IPS DF 4.7 (cell line): ENCODE measurements at regions not wholly inside any gene's neighbourhood (a gene's known extent, or its start where the extent isn't known, plus 50 kb on each side); places are given as distances from the start of the nearest gene placed in this dataset.

Experiments
- DNase-seq: peaks from one replicate; pipeline ENCODE4 v3.0.0-alpha.2; 2013; ENCODE audit warnings: low spot score; ENCODE audit errors: extremely low read depth

DNA sequence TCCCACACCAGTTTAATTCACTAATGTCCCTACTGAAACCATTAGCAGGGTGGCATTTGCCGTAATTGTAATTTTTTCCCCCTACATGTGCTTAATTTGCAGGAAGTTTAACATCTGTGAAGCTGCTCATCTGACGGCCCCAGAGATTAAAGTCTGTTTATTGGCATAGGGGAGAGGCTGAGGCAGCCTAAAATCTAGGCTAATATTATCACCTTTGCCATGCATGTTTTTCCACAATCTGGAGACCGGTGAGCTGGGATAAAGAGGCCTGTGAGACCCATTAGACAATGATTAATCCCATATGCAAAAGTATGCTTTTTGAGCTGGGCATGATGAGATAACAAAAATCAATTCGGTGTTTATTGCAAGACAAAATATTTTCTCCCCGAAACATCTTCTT lies 561.2 kb upstream of the ALCAM start:
- DNase-seq: no peak

DNA sequence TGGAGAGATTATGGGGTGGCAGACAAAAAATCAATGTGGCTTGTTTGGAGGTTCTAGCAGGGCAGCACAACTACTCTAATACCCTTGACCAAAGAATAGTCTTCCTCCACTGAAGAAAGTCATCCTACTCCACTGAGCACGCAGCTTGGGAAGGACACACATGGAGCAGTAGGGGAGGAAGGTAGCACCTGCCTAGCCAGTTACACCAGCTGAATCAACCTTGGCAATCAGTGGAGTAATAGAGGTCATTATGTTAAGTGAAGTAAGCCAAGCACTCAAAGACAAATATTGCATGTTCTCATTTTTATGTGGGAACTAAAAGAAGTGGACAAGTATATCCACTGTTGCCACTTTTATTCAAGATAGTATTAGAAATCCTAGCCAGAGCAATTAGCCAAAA lies 555.8 kb upstream of the ALCAM start:
- DNase-seq: no peak

DNA sequence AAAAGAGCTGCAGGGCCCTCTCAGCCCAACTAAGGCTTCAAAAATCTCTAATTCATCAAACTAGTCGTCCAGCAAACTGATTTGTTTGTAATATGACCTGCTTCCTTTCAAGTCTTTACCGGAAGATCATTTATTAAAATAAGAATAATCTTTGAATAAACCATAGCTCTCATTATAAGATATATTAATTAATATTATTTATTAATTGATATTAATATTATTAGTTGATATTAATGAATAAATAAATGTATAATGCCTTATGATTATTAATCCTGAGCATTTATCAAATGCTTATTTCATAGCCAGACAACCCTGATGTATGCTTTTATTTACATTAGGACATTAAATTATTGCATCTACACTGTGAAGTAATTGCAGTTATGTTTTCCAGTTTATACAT lies 550.7 kb upstream of the ALCAM start:
- no peak for DNase-seq

DNA sequence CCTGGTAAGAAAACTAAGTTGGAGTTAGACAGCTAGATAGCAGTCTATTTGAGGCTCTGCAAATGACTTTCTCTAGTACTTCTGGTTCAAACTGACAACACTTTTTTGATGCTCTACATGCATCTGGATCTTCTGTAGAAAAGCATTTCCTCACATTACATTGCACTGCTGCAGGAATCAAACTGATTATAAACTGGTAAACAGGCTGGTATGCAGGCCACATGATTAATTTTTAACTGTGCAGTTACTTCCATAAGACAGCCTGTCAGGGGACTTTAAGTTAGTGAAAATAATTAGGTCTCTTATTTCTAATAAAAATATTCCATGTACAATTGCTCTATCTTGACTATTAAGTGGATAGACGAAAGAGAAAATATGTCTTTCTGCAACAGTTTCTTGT lies 550.0 kb upstream of the ALCAM start:
- DNase-seq: no peak

DNA sequence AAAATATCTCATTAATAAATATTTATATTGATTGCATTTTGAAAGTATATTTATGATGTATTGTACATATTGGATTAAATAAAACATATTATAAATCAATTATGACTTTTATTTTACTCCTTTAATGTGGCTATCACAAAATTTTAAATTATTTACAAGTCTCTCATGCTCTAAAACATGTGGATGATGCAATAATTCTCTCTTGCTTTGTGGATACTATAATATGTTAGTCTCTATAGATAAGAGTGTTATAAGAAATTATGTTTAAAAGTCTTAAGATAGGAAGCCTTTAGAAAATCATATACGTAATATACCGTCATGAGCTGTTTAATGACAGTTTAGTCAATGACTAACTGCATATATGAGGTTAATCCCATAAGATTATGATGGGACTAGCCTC lies 547.4 kb upstream of the ALCAM start:
- no peak for DNase-seq

DNA sequence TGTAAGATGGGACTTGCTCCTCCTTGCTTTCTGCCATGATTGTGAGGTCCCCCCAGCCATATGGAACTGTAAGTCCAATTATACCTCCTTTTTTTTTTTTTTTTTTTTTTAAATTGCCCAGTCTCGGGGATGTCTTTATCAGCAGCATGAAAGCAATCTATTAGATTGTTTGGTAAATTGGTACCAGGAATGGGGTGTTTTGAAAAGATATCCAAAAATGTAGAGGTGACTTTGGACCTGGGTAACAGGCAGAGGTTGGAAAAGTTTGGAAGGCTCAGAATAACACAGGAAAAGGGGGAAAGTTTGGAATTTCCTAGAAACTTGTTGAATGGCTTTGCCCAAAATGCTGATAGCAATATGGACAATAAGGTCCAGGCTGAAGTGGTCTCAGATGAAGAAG lies 545.8 kb upstream of the ALCAM start:
- DNase-seq: no peak

DNA sequence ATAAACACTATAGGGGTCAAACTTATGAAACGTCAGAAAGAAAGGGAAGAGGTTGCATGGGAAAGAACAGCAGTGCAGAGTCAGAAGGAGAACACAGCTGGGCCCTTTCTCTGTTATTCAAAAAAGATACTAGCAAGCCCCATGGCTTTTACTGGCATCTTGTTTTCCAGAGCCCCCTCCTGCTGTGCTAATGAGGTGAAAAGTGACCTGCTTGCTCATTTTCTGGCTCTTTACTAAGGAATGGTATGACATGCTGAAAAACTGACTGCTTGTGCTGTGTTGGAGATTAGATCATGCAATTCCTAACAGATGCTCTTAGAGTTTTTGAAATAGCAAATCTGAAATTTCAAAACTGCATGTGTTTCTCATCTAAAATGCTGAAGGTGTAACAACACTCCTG lies 541.6 kb upstream of the ALCAM start:
- peak; percentile 53 for DNase-seq

DNA sequence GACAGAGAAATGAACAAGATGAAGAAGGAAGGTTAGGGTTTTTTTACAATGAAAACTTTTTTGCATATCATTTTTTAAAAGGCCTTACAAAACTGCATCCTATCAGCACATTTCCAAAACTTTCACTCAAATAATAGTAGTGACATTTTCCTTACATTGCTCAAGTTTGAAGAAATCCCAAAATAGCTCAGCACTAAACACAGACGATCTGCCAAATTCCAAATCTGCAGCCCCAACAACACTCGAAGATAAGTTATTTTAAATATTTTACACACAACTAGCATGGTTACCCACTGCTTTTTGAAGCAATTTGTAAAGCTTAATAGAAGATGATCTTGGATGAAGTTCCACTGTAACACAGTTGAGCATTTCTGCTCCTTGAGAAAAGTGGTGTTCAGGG lies 535.6 kb upstream of the ALCAM start:
- DNase-seq: no peak

DNA sequence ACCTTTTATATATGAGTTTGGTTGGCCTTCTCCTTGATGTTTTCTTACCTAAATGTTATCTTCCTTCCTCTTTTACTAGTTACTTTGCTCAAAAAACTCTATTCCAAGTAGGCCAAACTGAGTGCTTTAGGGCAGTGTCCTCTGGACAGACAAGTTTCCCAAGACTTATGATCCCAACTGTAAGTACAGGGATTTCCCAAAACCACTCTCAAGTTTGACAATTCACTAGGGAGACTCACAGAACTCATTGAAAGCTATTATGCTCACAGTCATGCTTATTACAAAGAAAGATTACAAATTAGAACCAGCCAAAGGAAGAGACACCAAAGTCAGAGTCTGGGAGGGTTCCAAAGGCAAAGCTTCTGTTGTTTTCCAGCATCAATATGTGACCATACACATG lies 534.2 kb upstream of the ALCAM start:
- DNase-seq: no peak

DNA sequence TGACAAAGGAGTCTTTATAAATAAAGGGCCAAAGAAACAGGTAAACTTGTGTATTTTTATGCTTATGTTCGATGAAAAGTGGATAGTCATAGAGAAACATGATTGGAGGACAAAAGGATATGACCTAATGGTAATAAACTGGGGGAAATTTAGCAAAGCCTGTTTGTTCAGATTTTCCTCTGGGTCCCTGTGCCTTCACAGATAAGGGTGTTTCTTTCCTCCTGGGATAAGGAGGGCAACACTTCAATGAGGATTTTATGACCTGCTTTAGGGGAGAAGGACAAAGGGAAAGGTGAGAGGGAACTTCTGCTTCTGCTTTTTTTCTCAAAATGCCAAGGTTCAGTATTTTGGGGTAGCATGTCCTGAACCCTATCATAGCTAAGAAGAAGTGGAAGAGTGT lies 531.3 kb upstream of the ALCAM start:
- DNase-seq: no peak

DNA sequence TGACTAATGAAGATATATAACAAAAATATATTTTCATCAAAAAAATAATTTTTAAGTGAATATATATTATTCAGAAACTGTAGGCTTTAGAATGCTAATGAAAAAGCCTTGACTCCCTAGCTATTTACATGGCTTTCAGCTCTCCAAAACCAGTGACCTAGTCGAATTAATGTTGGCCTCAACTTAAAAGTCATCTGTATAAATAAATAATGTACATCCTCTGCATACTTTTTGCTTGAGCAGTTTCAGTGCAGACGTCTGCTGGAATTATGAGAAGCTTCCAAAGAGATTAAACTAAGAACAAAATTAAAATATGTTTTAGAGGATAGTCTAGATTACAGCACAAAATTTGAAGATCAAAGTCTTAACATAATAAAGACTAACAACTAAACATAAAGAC lies 520.4 kb upstream of the ALCAM start:
- no peak for DNase-seq

DNA sequence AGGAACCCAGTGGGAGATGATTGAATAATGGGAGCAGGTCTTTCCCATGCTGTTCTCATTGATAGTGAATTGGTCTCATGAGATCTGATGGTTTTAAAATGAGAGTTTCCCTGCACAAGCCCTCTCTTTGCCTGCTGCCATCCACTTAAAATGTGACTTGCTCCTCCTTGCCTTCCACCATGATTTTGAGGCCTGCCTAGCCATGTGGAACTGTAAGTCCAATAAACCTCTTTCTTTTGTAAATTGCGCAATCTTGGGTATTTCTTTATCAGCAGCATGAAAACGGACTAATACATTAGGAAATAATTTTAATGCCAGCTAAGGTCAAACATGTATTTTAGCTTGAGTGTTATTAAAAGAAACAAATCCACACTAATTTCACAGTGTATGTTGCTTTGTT lies 517.6 kb upstream of the ALCAM start:
- no peak for DNase-seq

DNA sequence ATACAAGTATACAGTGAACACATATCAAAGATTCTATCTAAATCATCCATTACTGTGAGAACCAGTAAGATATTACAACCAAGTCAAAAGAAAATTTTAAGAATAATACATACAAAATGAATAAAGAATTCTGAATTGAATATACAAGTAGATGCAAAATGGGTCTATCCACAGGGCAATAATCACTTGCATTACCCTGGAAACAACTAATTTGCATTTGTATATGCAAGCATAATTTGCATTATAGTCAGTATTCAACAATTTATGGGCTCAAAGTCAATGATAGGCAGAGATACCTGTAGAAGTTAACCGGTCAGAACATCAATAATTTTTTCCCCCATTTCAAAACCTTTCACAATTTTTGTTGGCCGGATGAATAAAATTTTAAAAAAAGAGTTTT lies 512.2 kb upstream of the ALCAM start:
- DNase-seq: no peak

DNA sequence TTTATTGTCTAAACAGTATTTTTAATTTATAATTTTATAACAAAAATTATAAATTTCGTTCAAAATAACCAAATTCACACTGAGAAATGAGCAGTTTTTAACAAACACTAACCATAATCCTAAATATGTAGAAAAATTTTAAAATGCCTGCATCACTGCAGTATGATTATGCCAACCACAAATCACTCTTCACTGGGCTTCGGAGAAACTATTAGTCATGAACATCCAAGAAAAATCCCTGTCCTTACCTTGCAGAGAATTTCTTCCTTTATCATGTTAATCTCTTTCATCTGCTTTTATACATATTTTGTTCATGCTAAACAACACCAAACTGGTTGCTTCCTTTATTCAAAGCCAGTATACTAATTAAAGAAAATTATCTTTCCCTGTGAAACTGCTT lies 511.0 kb upstream of the ALCAM start:
- DNase-seq: no peak

DNA sequence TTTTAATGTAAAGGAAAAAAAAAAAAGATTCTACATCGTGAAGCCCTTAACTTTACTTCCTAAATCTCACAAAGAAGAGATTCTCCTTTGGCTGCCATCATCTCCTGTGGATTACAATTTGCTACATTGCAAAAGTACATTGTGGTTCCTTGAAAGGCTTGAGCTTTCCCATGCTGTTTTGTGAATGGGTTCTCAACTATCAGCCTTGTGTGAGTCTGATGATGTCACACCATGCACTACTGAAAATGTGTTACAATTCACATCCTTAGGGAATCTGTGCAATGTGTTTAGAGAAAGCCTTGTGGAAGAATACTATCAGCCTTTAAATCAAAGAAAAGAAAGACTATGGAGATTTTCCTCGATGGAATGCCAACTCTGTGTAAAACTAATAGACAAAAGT lies 510.0 kb upstream of the ALCAM start:
- DNase-seq: no peak

DNA sequence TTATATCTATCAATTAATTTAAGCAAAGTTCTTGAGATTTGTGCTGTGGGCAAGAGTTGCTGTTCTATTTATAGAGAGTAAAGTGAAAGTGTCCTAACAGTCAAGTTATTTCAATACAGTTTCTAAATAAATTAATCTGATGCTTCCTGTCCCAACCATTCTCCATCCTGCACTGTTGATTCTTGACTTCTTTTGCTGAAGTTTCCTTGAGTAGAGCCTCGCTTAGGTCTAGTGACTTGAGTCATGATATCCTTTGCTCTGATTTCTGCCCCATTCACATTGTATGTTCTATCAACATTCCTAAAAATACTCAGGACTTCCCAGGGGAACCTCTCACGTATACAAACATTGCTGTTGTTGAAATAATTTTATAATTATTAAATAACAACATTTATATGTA lies 498.4 kb upstream of the ALCAM start:
- DNase-seq: no peak

DNA sequence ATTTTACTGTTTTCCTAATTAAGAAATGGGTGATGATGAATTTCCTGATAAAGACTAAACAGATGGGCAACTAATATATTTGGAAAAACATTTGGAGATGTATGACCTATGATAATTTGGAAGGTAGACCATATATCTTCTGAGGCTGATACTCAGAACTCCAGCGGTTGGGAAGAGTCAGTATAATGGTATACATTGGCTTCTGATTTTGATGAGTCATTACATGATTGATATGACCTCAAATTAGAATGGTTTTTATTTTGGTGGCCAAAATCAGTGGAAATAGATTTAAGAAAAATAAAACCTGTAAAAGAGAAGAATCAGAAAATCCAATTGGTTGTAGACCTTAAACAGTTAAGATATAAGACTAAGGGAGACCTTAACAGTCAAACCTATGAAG lies 496.4 kb upstream of the ALCAM start:
- DNase-seq: no peak

DNA sequence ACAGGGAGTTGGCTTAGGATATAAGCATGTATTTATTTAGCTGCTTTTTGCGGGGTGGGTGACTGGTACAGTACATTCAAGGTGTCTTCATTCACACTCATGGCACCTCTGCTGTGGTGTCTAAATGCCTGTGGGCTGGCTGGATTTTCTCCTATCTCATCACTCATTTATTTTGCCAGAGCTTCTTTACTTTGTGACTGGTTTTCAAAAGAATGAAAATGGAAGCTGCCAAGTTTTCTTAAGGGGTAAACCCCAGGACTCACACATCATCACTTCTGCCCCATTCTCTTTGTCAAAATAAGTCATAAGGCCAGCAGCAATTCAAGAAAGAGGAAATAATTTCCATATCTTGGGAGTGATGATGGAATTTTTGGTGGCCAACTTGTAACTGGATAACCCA lies 493.4 kb upstream of the ALCAM start:
- no peak for DNase-seq

DNA sequence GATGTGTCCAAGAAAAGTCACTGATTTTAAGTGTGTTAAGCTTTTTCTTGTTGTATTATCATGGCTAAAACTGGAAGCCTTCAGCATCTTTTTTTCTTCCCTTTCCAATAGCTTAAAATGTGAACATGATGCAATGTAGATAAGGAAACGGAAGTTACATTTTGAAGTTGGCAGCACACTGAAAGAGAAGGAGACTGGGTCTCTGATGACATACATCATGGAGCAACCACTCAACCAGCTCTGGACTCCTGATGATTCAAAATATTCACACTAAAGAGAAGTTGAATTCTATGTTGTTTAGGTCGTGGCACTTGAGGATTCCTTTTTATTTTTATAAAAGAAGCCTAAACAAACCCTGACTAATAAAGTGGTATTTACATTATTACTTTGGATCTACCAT lies 488.3 kb upstream of the ALCAM start:
- no peak for DNase-seq

DNA sequence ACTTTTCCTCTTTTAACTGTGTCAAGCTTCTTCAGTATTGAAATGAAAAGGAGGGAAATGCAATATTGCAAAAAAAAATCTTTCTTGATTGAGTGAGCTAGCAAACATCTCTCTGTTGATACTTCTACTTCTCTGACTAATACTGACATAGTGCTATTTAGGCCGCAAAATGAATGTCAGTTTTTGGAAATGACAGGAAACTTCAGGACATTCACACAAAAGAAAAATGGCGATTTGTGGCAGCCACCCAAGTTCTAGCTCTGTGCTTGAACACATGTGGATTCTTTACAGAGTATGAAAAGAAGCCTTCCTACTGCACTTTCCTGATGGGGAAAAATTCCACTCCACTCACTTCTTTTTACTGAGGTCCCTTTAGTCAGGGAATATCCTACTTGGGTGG lies 486.8 kb upstream of the ALCAM start:
- DNase-seq: no peak

DNA sequence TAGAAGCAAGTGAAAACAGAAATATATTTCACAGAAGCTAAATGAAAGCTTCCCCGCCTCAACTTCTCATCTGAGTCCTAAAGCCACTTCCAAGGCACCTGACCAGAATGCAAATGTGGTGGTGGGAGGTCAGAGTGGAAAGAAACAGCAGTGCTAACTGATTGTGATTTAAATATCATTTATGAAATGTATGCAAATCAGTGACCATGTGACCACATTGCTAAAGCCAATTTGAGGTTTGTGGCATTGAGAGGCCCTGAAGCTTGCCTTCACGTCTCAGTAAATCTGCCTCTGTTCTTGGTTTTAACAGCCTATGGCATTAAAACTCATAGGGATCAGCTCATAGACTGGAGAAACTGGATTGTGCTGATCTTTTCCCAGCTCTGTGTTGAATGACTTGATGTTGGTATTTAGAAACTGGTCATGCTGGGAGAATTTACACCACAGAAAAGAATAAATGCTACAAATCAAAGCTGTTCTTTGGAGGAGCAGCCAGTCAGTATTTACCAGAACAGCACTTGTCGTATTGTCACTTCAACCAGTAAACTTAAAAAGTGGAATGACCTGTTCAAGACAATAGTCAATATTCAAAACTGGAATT lies 481.4 kb upstream of the ALCAM start:
- DNase-seq: no peak

DNA sequence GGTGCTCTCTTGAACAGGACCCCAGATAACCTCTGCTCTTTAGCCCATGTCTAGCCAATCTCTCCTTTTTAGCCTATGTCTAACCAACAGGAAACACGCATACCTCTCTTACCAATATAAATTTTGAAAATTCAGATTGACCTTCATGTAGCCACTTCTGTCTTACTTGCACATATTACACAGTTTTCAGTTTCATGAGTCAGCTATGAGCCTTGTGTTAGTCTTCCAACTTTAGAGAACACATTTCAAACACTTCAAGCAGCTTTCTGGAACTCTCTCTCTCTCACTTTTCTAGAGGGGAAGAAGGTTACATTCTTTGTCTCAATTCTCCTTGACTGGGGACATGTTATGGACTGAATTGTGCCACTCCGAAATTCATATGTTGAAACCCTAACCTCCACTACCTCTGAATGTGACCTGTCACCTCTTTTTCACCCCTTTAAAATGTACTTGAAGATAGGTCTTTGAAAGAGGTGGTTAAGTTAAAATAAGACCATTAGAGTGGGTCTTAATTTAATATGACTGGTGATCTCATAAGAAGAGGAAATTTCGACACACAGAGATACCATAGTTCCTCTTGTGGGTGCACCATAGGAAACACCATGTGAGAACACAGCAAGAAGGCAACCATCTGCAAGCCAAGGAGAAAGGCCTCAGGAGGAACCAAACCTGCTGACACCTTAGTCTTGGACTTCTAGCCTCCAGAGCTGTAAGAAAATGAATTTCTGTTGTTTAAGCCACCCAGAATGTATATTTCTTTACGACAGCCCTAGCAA lies 480.3 kb upstream of the ALCAM start:
- no peak for DNase-seq

DNA sequence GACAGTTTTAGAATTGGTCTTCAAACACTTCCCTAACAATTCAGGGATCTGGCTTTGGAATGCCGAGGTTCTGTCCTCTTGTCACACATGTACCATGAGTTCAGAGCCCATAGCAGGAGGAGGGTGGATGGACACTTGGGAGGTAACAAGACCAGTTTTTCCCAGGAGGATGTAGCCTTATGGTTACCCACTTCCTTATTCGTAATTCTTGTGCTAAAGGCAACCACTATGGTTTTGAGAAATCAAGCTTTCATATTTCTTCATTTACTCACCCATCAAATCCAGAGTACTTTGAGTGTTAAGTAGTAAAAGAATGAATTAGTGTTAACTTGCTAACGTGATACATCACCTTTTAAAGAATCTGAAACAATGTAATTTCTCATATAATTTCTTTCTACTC lies 479.6 kb upstream of the ALCAM start:
- DNase-seq: no peak

DNA sequence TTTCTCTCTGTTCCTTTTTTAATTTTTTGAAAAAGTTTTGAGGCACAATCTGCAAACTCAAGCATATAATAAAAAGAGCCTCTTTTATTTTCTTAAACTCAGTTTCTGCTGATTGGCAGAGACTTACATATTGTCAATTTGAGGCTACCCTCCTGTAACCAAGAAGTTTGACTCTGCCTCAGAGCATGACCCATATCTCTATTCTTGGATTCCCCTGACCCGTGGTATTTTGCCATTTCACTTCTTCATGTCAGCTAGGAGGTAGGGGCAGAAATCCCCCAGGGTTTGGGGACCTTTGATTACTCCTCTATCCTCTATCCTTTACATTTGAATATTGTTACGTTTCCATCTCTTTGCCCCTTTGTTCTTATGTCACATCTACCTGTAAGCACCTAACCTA lies 479.1 kb upstream of the ALCAM start:
- DNase-seq: no peak
